AML-193 (cell line): ENCODE measurements at regions not wholly inside any gene's neighbourhood (a gene's known extent, or its start where the extent isn't known, plus 50 kb on each side); places are given as distances from the start of the nearest gene placed in this dataset.

Experiments
- DNase-seq, 2 experiments: peaks; one replicate each; lab custom pipeline; 2025; lab: John Stamatoyannopoulos, UW

DNA sequence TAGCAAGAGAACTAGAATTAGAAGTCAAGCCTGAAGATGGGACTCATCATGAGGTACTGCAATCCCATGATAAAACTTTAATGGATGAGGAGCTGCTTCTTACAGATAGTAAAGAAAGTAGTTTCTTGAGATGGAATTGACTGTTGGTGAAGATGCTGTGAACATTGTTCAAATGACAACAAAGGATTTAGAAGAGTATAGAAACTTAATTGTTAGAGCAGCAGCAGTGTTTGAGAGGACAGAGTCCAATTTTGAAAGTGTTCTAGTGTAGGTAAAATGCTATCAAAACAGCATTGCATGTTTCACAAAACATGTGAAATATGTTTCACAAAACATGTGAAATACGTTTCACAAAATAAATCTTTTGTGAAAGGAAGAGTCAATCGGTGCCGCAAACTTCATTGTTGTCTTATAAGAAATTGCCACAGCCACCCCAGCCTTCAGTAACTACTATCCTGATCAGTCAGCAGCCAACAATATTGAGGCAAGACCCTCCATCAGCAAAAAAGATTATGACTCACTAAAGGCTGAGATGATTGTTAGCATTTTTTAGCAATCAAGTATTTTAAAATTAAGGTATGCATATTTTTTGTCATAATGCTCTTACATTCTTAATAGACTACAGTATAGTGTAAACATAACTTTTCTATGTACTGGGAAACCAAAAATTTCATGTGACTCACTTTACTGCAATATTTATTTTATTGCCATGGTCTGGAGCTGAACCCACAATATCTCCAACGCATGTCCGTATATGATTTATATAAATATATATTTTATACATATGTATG lies 173.4 kb upstream of the BMP4 start:
- DNase-seq = no peak

GRCh38 chr14:54132496-54132895 lies 175.9 kb upstream of the BMP4 start:
- no peak for DNase-seq

DNA sequence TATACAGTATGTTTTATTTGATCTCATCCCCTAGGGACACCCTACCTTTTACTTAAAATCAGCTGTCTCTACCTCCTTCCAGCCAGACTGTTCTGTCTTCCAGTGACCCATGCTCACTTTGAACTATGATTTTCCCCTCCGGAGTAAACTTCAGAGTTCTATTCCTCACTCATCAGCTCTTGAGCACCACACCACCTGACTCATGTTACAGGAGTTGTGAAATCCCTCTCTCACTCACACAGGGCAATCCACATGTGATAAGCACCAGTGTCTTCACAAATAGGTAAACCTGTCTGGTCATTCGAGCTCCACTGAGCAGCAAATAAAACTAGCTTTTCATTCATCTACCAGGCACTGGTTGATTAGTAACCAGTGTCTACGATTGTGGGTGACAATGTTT lies 177.3 kb upstream of the BMP4 start:
- DNase-seq = no peak

DNA sequence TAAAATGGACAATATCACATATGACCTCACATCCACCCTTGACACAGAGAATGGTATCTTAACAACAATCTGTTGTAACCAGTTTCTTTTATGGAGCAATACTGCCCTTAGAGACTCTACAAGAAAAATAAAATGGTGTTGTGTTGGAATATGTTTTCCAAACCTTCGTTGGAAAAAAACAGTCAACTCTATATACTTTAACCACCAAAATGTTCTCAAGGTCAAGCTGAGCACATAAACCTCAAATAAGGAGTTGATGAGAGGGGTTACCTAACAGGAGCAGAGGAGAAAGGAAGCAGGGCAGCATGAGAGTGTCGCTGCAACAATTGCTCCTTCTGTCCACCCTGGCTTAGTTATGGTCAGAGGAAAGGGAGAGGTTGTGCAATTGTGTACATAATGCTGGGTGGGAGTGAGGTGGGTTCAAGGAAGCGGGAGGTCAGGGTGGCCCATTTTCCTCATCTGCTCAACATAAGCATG lies 179.2 kb upstream of the BMP4 start:
- DNase-seq = no peak

DNA sequence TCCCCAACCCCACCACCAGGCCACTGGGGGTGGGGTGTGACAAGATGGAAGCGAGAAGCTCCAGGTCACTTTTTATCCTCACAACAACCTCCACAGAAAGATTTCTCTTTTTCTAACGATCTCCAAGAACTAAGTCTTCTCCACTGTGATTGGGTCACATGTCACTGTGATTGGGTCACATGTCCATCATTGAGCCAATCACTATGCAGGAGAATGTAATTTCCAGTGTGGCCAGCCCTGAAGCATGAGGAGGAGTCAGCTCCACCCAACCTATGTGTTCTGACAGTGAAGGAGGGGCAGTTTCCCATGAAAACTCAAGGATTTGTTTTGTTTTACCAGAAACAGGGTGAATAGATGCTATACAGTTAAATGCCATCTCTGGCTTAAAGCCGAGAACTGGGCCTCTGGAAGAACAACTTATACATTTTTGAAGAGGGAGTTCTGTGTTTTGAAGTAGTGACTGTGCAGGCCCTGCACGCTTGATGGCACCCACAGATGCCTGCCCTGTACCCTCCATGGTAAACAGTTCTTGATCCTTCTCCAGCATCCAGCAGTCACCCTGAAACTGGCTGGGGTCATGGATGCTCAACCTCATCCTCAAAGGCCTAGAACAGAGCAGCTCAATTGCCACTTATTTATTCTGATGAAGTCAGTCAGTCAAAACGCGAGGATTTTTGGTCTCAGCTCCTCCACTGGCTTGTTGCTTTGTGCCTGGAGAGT lies 180.4 kb upstream of the BMP4 start:
- no peak for DNase-seq

DNA sequence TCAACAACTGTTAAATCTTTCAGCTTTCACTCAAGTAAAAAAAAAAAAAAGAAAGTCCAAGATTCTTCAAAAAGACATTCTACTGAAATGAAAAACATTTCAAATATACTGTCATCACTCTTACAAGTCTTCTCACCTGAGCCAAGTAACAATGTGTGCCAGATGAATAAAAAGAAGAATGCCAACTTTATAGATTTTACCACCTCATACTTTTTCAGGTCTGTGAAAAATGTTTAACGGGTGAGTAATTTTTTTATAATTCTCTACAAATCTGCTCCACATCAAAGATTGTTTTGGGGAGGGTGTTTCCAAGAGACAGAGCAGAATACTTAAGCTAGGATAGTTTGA lies 181.0 kb upstream of the BMP4 start:
- DNase-seq = no peak

DNA sequence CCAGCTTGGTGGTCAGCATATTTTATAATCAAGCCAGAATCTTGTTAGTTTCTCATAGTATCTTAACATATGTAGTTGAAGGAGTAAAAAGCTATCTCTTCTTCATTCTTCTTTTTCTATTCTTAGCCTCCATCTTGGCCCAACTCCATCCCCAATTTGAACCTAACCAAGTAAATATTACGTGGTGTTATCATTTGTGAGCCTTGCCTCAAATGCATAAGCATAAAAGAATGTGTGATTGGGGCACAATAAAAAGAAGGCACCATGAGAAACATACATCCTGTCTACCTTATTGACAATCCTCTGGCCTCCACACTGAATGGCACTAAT lies 181.4 kb upstream of the BMP4 start:
- no peak for DNase-seq

- no peak for DNase-seq
These were observed 181.9 kb upstream of the BMP4 start for GRCh38 chr14:54138354-54139038.

DNA sequence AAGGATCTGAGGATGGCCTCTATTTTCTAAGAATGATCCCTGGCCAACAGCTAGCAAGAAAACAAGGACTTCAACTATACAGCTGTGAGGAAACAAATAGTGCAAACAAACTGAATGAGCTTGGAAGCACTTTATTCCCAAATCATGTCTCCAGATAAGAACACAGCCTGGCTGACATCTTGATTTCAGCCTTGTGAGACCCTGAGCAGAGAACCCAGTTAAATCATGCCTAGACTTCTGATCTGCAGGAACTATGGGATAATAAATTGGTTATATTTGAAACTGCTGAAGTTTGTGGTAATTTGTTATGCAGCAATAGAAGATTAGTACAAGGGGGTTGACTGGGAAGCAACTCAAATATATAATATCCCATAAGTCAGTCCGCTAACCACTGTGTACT lies 183.9 kb upstream of the BMP4 start:
- DNase-seq = no peak

DNA sequence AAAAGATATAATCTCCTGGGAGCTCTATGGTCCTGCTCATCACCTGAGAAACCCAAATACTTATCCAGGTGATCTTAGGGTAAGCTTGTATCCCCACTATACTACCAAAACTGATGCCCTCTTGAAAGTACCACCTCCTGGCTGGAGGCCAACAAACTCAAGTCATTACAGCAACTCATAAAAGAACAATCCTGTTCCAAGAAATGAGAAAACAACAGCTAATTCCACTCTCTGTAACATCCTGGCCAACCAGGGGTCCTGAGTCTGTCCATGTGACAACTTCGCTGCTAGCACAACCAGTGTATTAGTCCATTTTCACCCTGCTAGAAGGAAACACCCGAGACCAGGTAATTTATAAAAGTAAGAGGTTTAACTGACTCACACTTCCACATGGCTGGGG lies 190.0 kb upstream of the BMP4 start:
- no peak for DNase-seq

GRCh38 chr14:54147282-54147681 lies 190.7 kb upstream of the BMP4 start:
- no peak for DNase-seq

- DNase-seq = no peak
These were observed 191.1 kb upstream of the BMP4 start for GRCh38 chr14:54147758-54148157.

DNA sequence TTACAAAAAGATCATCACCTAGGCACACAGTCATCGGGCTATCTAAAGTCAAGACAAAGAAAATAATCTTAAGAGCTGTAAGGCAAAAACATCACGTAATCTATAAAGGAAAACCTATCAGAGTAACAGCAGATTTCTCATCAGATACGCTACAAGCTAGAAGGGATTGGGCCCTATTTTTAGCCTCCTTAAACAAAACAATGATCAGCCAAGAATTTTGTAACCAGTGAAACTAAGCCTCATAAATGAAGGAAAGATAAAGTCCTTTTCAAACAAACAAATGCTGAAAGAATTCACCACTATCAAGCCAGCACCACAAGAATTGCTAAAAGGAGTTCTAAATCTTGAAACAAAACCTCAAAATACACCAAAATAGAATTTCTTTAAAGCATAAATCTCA lies 191.6 kb upstream of the BMP4 start:
- no peak for DNase-seq

- DNase-seq = no peak
These were observed 195.7 kb upstream of the BMP4 start for GRCh38 chr14:54152351-54152750.

- no peak for DNase-seq
These were observed 209.7 kb upstream of the BMP4 start for GRCh38 chr14:54166049-54166950.

DNA sequence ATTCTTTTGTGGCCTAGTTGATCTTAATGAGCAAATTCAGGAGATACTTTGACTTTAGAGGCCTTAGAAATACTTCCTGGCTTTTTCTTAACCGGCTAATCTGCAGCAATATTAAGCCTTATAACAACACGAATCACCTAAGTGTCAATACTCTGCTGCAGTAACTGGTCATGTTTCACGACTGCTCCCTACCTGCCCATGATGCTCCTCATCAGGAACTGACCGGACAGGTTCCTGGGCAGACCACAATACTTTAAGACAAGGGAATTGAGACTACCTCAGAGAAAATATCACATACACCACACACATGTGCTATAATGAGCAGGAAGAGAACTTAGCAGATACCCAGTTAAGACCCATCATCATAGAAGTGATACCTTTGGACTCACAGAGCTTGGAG lies 211.9 kb upstream of the BMP4 start:
- DNase-seq = no peak

- DNase-seq = no peak
These were observed 212.8 kb upstream of the BMP4 start for GRCh38 chr14:54169254-54169924.

DNA sequence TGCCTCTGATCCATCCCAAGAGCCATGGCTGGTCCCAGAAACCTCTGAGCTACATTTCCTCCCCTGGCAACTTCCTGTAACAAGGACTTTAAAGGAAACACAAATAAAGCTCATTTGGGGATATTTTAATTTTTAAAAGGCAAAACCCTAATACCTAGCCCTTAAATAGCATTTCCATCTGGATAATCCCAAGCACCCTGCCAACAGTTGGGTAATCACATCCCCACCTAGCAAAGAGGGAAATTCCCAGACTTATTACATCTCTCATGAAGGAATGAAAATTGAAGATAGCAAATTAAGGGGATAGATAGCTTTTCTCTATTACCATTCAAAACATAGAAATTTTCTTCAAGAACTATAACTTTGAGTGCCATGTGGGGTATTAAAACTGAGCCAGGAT lies 213.7 kb upstream of the BMP4 start:
- DNase-seq = no peak

GRCh38 chr14:54172114-54172513 lies 215.5 kb upstream of the BMP4 start:
- DNase-seq = no peak

DNA sequence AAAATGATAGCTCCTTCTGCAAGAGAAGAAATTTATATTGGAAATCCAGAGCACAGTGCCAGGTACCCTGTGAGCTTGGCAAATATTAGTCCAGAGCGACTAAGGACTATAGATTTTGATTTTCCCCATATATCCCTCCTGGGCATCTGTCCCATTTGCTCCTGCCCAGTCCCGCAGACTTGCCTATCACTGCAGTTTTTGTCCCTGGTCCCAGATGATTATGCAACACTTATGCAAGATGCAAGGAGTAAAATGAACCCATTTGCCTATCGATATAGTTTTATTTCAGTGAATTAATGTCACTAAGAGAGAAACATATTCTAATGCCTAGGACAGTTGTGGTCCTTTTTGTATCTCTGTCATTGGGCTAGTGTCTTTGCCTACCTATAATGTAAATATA lies 215.9 kb upstream of the BMP4 start:
- DNase-seq = no peak

DNA sequence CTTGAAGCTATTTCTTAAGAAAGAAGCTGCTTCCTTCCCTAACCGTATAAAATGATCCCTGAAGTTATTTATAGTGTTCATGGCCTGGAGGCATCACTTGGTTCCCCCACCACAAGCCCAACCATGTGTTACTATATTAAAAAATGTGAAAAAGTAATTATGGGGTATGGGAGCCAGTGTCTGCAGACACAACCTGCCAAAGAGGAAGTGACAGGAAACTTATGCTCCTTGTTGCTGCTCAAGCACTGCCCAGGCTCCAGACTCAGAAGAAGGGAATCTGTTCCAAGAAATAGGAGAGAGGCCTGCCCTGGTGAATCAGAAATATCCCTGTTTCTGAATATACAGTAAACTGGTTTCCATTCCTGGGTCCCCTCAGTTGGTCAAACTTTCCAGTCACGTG lies 217.2 kb upstream of the BMP4 start:
- DNase-seq = no peak

DNA sequence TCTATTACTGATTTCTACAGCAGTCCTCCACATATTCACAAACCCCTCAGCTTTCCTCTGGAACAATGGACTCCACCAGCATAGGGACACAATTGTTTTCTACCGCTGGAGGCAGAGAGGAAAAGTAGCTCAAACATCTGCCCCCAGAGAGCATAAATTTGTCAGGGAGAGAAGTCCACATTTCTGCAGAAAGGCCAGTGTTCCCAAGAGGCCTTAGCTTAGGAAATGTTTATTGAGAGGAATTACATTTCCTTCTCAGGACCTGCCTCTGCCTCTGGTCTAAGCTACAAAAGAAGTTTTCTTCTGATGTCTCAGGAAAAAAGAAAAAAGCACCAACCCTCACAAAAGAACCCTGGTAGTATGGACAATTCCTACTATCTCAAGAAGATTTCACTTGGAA lies 217.8 kb upstream of the BMP4 start:
- no peak for DNase-seq
